GM19324 (cell line): ENCODE measurements at regions not wholly inside any gene's neighbourhood (a gene's known extent, or its start where the extent isn't known, plus 50 kb on each side); places are given as distances from the start of the nearest gene placed in this dataset.
"Not testable (repeated sequence)": the region's sequence is repeated elsewhere in the genome, so short reads cannot be mapped to it uniquely, and the experiment has no call there.

Experiments used
- ATAC-seq: cut with Tn5 transposase; IDR thresholded peaks from one replicate; pipeline ENCODE4 v1.9.1; 2021; ENCODE audit warnings: mild to moderate bottlenecking, moderate library complexity; ENCODE audit not compliant: unreplicated experiment, low FRiP score

DNA sequence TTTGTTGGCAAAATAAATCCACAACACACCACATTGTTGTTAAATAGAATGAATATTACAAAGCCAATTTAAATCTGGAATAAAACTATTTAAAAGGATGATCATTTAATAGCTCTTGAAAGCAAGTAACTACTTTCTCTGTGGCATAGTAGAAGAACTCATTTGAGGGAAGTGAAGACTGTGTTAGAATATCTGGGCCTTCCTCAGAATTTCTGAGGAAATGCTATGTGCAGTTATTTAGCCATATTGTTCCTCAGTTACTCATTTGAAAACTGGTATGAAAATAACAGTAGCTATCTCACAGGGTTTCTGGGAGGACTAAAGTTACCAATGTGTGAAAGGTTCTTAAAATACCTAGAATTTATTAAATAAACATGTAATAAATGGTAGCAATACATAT lies 595.8 kb downstream of the PSAT1 start:
- no peak for ATAC-seq

DNA sequence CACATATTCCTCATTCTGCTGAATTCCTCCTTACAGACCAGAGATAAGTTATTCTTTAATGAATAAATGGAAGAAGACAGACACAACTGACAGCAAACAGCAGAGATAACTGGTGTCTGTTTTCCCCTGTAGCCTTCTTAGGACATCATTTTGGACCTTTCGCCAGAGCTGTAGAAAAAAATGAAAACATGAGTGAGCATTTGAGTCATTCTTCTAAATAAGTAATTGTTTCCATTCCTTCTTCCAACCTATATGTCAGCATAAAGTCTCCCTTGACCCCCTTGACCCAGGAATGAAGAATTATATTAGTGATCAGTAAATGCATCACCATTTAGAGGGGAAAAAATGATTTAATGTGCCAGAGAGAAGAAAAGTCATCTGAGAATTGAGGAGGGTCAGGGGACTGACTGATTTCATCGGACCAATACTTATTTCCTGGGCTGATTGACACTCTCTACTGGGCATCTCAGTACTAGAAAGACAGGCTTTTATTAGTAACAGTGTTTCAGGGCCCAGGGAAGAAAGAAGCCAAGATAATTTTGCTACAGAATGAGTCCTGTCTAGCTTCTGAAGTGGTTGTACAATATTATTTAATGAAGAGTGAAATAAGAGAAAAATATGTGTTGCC lies 597.0 kb downstream of the PSAT1 start:
- no peak for ATAC-seq

DNA sequence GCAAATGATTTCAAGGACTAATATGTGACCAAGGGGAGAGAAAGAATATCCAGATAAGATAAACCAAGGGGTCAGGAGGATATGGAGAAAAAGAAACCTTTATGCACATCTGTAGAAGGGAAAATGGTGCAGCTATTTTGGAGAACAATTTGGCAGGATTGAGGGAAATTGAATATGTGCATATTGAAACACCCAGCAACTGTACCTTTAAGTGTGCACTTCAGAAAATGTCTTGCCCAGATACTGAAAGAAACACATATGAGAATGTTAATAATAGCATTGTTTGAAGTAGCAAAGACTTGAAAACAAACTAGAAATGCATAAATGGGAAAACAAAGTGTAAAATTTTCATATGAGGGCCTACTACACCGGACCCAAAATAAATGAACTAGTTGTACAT lies 599.6 kb downstream of the PSAT1 start:
- no peak for ATAC-seq

DNA sequence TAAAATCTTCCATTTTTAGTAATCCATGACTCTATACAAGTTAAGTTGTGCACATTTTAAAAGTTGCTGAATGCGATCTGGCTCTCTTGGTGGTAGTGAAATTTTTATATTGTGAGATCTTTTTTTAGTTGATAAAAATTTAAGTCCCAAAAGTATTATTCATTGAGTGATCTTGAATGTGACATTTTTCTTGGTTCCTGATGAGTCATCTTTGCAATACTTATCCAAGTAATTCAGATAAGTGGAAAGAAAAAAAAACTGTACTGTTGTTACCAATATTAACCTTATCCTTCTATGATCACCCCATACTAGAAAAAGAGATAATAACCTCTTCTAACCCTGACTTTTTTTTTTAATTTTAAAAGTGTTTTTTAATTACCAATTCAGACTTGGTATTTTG lies 601.3 kb downstream of the PSAT1 start:
- ATAC-seq: no peak

DNA sequence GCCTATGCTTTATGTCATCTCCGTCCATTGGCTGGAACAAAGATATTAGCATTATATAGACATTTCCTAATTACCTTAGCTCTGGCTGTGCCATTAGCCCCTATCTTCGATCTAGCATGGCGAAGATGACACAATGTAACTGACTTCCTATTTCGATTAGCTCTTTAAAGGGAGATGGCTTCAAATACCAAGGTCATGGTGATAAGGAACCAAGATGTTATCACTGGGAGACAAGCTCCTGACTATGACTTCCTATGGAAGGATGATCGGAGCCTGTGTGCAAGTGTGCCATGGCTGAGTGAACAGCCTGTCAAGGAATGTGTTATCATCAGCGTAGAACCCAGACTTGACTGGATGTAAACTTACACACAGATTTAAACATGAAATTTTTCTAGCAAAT lies 602.1 kb downstream of the PSAT1 start:
- ATAC-seq: no peak

DNA sequence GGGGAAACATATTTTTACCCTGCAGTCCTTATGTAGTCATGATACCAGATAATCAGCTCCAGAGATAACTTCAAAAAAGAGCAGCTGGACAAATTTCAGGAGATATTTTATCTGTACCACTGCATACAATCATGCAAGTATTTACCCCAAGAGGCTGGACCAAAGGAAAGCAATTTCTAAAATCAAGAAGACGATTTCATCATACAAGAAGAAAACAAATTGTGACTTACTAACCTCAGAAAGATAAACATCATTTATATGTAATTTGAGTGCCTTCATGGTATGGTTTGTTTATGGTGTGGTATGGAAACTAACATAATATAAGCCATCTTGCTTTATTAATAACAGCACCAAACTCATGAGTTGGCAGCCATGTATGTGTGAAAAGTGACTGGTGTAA lies 603.6 kb downstream of the PSAT1 start:
- no peak for ATAC-seq

DNA sequence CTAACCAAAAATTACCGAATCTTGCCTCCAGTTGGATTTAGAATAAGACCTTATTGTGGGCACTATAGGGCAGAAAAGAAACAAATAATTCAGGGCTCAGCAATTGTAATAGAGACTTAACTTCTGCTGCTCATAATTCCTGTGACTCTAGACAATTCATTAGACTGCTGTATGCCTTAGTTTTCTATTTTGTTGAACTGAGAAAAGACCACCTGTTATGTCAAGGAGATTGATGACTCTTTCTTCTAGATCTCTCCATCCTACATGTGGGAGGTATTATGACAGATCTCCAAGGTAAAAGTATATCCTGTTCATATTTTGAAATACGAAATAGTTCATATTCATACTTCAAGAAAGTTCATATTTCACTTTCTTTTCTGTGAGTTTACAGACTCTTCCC lies 605.1 kb downstream of the PSAT1 start:
- ATAC-seq: no peak

DNA sequence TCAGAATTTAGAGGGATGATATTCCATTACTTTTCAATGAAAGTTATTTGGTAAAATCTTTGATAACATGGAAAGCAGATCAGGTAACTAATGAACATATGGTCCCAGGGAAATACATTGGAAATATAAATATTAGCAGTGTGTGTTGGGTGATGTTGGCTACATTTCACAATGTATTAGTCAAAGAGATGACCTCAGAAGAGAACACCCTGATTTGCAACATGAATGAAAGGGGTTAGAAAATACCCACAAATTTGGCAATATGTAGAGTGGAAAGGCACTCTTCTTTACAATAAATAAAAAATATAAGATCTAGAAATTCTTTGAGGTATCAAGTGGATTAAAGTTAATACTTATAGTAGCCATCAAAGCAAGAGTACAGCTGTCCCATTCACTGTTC lies 606.7 kb downstream of the PSAT1 start:
- ATAC-seq: no peak

DNA sequence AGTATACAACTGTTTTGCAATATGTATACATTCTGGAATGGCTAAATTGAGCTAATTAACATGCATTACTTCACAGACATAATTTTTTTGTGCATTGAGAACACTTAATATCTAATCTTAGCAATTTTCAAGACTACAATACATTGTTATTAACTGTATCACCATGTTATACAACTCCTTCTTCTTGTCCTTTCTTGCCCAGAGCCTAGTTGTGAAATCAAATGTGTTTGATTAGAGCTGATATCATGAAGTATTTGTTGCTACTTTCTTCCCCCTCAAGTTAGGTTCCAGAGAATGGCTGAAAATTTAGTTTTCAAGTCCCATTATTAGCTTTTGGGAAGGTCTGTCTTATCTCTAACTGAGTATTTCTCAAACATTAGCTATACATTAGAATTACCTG lies 607.8 kb downstream of the PSAT1 start:
- ATAC-seq: no peak

DNA sequence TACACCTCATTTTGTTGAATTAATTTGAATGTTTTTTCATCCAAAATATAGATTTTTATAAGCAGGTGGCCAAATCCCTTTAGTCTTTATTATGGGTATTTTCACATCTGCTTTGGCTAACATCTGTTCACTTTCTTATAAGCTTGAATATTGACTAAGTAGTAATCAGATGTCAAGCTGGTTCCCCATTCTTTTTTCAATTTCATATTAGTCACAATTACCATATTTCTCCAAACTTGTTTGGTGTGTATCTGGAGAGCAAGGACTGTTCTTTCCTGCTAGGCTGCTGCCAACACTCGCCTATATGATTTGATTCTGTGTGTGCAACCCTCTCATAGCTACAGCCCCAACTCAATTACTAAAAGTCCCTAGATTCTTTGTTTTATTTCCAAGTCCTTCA lies 608.5 kb downstream of the PSAT1 start:
- no peak for ATAC-seq

DNA sequence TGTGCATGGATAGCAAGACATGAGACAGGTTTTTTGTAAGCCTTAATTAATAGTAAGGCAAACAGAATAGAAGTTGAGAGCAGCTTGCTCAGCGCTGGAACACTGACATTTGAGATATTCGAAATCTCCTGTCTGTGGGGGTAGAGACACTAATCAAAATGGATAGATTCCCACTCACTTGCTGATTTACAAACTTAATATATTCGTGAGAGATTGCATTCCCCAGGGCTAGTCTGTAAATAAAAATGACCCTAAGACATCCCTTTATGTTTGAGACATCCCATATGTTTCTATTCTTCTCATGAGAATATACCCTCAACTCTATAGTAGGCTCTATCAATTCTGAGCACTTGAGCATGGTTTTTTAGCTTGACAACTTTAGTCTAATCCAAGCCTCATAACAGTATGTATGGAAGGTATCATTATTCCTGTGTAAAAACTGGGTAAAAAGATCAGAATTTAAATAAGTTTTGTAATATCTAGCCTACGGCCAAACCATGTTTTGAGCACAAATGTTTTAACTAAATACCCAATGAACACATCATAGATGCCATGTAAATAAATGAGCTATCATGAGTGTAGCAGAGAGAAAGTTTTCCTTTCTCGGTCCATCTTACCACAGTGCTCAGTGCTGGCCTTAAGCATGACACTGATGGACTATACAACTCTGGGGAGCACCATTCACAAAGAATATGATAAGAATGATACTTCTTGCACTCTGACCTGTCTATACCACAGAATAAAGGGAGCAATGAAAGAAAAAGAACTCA lies 609.2 kb downstream of the PSAT1 start:
- ATAC-seq: no peak

DNA sequence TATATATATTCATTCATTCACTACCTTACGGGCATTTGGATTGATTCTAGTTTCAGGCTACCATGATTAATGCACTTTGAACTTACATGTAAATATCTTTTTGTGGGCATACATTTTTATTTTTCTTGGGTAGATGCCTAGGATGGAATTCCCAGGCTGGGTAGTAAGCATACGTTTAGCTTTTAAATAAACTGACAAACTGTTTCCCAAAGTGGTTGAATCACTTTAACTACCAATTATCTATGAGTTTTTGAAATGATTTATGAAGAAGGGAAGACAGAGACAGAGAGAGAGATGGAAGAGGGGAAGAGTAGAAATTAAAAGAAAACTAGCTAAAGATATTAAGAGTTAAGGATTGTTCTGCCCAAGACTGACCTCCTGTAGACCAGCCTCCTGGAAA lies 612.6 kb downstream of the PSAT1 start:
- ATAC-seq: no peak

DNA sequence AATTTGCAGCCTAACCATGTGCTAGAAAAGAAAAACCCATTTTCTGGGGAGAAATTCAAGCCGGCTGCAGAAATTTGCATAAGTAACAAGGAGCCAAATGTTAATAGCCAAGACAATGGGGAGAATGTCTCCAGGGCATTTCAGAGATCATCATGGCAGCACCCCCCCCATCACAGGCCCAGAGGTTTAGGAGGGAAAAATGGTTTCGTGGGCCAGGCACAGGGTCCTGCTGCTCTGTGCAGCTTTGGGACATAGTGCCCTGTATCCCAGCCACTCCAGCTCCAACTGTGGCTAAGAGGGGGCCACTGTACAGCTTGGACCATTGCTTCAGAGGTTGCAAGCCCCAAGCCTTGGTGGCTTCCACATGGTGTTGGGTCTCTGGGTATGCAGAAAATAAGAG lies 620.0 kb downstream of the PSAT1 start:
- not testable (repeated sequence) for ATAC-seq

DNA sequence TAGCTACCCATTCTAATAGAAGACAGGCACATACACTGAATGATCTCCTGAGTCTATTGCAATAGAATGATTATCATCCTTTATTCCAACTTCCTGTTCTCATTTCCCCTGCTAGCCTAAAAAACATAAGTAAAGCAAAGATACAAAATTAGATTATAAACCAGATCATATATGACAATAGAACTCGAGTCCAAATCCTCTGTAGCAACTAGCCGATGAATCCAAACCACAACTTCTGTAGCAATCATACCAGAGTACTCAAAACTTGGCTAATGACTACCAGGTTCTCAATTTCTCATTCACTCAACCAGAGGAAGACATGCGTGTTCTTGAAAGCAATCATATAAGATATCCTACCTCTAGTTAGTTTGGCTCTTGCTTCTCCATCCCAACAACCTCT lies 622.1 kb downstream of the PSAT1 start:
- ATAC-seq: no peak

DNA sequence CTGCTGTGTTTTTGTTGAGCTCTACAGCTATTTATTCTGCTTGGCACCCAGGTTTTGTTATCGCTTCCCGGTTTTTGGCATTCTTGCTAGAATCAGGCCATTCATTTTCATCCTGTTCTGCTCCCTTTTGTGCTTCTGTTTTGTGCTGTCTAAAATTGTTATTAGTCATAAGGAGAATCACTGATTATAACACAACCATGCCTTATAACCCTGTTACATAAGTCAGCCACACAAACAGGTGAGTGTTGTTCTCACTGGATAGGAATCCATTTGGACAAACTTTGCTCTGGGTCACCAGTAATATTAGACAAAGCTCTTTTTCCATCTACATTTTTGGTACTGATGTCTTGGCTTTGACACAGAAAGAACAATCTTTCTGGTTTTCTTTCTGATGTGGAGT lies 622.8 kb downstream of the PSAT1 start:
- no peak for ATAC-seq

DNA sequence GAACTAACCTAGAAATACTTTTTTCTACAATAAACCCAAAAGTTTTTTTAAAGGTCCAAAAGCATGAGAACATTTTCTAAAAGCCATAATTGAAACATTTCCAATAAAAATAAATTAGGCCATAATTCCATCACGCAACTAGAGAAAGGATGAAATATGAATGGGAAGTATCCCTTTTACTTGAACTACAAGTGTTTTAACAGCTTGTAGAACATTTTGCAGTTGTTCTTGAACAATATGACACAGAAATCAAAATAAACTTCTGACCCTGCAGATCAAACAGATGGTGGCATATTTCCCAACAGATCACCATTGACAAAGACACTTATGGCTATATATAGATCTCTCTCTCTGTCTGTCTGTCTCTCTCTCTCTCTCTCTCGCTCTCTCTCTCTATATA lies 624.4 kb downstream of the PSAT1 start:
- no peak for ATAC-seq

DNA sequence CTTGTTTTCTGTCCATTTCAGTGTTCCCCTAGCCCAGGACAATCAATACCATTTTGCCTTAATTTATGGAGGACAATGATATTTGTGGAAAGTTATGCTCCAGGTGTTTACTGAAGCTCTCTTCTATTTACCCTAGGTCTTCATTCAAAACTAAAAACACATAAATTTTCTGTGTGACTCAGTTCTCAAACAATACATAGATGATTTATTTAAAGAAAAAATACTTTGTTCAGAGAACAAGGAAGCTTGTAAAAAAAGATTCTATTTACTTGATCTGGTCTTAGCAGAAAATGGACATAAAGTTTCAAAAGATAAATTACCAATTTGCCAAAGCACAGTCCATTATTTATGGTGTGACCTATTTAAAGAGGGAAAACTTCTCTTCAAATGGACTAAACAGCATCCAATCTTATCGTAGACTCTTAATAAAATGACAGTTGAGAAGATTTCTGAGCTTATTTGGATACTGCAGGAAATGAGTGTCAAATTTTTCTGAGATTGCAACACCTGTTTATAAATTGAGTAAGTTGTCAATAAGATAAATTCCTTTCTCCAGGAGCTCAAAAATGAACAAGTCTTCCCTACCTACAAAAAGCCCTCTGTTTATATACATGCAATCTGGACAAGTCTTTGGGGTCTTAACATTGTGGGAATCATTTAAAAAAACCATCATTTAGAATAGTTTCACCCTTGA lies 627.2 kb downstream of the PSAT1 start:
- ATAC-seq: no peak

DNA sequence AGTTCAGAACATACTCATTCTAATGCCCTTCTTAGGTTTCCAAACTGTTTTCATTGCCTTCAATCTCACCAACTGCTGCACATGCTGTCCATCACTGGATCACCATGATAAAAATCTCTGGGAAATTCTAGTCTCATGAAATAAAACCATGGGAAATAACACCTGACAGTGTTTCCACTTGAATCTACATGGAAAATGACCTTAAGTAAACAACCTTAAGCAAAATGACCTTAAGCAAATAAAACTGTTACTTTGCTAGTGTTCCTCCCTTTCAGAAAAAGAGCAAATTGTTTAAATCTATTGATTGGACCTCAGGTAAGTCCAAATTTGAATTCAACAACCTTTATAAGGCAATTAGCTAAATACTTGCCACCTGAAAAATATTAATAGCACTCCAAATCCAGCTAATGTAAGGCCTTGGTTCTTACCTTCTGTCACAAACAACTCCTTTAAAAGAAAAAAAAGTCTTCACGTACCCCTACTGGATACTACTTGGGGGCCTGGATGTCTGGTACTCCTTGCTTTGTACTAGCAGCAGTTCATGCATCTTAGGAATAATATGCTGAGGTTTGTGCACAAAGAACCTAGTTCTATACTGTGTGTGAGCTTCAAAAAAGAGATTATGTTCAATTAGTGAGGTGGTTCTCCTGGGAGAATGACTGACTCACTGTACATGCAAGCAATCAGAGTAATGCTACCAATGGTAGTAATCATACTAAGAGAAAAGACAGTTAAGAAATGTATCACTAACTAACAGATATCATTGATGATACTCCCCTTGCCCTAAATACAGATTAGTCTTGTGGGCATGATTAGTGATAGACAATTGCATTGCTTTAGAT lies 630.4 kb downstream of the PSAT1 start:
- no peak for ATAC-seq

DNA sequence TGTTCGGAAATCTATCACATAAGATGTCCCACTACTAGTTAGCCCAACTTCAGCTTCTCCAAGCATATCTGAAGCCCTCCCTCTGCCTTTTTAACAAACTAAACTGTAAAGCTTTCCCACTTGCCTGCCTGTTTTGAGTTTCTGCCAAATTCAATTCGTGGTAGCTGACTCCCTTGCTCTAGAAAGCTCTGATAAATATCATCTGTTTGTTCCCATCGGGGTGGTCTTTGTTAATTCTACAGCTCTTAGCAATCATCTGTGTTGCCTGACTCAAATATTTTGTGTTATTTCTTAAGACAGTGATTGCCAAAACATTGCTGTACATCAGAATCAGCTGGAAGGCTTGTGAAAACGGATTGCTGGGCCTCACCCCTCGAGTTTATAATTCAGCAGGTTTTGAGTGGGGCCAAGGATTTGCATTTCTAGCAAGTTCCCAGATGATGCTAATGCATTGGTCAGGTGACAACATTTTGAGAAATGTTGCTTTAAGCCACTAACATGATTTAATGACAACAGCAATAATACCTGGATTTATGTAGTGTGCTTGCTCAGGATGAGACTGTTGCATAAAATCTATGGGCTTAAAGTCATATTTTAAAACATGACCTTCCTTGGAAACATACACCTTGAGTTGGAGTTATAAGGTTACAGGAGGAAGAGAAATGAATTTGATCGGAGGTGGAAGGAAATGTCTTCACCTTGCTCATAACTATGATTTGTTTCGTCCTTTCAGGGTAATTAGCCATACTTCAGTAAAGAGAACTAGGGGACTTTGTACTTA lies 631.9 kb downstream of the PSAT1 start:
- no peak for ATAC-seq

DNA sequence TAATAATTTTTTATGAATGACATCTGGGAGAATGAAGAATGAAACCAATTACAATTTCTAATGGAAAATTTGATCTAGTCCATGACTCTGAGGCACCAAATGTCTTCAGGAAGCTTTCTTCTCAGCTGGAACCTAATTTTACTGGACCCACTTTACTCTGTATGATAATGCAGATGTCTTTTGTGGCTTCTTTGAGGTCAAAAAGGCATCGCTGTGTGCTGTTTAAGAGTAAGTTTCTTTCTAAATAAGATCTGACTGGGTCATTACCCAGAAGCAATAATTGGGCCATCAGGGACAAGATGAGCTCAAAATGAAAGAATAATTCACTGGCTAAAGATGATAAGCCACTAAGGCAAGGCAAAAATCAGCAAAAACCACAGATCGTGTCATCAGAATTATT lies 633.4 kb downstream of the PSAT1 start:
- no peak for ATAC-seq
